ENCODE measurements at regions not wholly inside any gene's neighbourhood (a gene's known extent, or its start where the extent isn't known, plus 50 kb on each side); places are given as distances from the start of the nearest gene placed in this dataset.

- intact Hi-C loops (cut with micrococcal nuclease) (no loop called here), in situ Hi-C loops (cut with MboI) (no loop called here)
- Histone ChIP-seq H3K4me2 (ENCODE audit: insufficient read depth, low read length) (no peak overlapping the region), H3K27me3 (ENCODE audit: control insufficient read depth in 2 of 2, insufficient read depth in 2 of 2, low read length in 2 of 2) (no peaks in the 10 kb centered on the region; a peak in 1 of 5 replicates), H3K36me3 (ENCODE audit: control insufficient read depth, insufficient read depth, low read length) (no peaks in the 10 kb centered on the region), H4K20me1 (replicated peaks; ENCODE audit: control insufficient read depth, insufficient read depth, low read length) (no peaks in the 10 kb centered on the region), H3K27ac (ENCODE audit: extremely low read depth, low read depth, low read length) (no peak overlapping the region), H3K4me3 (no peak overlapping the region), H3K4me1 (replicated peaks in 1 of 2; ENCODE audit: control insufficient read depth in 2 of 2, insufficient read depth in 2 of 2, low read length in 2 of 2) (no peaks in the 10 kb centered on the region), H3K9ac (ENCODE audit: insufficient read depth in 1 of 2, low read depth in 2 of 2, low read length in 2 of 2) (no peak overlapping the region), H2AFZ (ENCODE audit: low read depth, low read length) (no peak overlapping the region), H3K9me3 (replicated peaks; ENCODE audit: control insufficient read depth, insufficient read depth, low read depth, low read length) (no peaks in the 10 kb centered on the region), H3K9me1 (ENCODE audit: control insufficient read depth, insufficient read depth, low read length) (no peaks in the 10 kb centered on the region), H3K79me2 (ENCODE audit: control insufficient read depth, insufficient read depth, low read length) (no peaks in the 10 kb centered on the region)
- POLR2A ChIA-PET, result no interaction called here
- CTCF ChIA-PET (ENCODE audit: low intra/inter-chr PET ratio), result no interaction called here
- FAIRE-seq (no peak), ATAC-seq (no peak), DNase-seq (ENCODE audit: extremely low read depth in 1 of 4, low spot score in 3 of 4) (no peak)
- 0% methylated on average over 3 of the region's 3 CpGs for WGBS (ENCODE audit: insufficient coverage, low coverage, missing lambda C conversion rate)
- no TSS peak for BruUV-seq (replicated peaks)
- no peak for TF ChIP-seq ZNF318 (IDR thresholded peaks at IDR 0.05; ENCODE audit: borderline replicate concordance in 1 of 2, low read depth in 1 of 2)
- no peak for TF ChIP-seq ZKSCAN1 (IDR thresholded peaks at IDR 0.05; ENCODE audit: low read depth, low read length)
- no peak for TF ChIP-seq THAP12 (CRISPR knock-in tag; IDR thresholded peaks at IDR 0.05)
- no peak for TF ChIP-seq CBFB (CRISPR knock-in tag; IDR thresholded peaks at IDR 0.05)
- TF ChIP-seq GTF2A2 (tag; IDR thresholded peaks at IDR 0.05), result no peak
These were observed 121.5 kb downstream of the PTCSC3 start for GRCh38 chr14:36055052-36055378.

All from K562 (cell line).